HK-2 (cell line): ENCODE measurements at regions not wholly inside any gene's neighbourhood (a gene's known extent, or its start where the extent isn't known, plus 50 kb on each side); places are given as distances from the start of the nearest gene placed in this dataset.

Source experiments
- DNase-seq: peaks from one replicate; pipeline ENCODE4 v3.0.0-alpha.2; 2018; ENCODE audit not compliant: unreplicated experiment

GRCh38 chr12:66044731-66045130 lies 85.8 kb downstream of the LLPH start:
- no peak for DNase-seq

DNA sequence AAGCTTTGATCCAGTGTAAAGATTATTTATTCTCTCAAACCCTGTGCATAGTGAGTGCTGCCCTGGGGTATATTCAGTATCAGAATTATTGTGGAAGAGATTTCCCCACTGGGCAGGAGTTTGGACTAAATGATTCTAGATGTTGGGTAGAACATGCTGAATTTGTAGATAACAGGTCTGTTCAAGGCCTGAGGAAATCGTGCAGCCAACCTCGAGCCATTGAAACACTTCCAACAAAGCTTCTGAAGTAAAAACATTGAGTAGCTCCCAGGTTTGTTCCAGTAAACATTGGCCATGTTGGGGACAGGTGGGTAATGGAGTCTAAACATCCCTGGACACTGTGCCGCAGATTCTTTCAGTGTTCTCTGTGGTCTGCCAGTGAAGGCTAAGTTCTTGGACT lies 87.5 kb downstream of the LLPH start:
- no peak for DNase-seq

DNA sequence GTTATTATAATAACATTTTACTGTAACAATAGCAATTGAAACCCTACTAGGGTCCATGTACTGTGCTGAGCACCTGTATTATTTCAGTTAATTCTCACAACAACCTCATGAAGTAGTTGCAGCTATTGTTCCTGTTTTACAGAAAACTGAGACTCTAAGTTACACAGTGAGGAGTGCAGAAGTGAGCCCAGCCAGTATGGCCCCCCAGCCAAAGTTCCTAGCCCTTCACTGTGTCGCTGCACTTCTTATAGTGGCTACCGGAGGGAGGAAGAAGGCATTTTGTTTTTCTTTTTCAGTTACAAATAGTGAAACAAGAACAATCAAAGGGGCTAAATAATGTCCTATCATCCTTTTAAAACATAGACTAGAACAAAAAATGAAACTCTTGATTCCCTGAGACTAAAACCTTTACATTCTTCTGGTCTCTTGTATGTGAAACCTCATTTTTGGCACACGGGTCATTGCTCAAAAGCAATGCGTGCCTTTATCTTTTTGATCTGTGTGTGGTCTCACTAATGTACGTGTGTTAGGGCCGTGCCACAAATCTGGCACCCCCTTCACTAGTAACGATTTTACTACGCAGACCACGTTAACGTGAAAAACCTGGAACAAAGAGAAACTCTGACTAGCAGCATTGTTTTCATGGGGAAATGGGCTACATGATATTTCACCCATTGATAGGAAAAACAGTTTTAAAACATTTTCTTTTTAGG lies 88.7 kb downstream of the LLPH start:
- no peak for DNase-seq

- peak; percentile 61 for DNase-seq
Observed at GRCh38 chr12:66036317-66036716, 94.2 kb downstream of the LLPH start.

GRCh38 chr12:66035288-66035966 lies 95.1 kb downstream of the LLPH start:
- no peak for DNase-seq

DNA sequence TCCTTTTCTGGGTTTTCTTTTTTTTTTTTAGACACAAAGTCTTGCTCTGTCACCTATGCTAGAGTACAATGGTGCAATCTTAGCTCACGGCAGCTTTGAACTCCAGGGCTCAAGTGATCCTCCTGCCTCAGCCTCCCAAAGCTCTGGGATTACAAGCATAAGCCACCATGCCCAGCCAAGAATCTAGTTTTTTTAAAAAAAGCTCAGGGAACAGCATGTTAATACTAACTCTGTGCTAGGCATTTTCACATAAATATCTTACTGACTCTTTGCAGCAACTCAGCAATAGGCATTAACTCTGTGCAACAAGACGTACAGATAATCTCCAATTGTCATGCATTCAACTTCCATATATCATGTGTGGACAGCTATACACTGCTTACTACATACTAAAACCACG lies 97.4 kb downstream of the LLPH start:
- DNase-seq: no peak

DNA sequence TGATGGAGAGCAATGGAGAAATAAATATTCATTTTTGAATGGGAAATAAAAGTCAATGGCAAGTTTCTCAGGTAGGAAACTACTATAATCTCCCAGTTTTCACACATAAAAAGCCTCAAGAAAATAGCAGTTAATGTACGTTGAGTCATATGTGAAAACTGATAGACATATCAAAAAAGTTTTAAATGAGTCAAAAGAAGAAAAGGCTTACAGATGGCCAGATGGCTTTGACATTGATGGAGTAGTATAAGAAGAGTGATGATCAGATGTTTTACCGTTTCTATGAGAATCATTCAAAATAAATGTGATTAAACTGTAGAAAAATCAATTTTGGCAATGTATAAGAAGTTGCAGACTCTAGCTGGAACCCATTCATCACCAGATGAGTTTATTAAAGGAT lies 97.8 kb downstream of the LLPH start:
- DNase-seq: no peak

DNA sequence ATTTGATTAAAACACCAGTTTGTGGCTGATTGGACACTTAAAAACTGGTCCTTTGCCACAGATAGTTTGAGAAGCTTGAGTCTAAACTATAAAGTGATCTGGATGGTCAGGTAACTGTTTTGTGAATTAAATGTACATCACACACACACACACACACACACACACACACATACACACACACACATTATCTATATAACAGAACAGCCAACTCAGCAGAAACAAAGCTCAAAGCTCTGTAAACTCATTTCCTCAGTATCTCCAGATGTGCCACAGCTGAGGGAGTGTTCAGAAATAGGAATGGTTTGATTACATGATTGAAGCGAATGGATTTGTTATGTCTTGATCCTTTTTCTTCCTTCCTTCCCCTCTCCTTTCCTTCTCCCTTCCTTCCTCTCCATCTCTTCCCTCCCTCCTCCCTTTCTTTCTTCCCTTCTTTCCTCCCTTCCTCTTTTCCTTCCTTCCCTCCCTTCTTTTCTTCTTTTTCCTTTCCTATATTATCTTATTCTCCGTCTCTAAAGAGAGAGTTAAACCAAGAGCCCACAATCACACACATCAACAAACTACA lies 100.3 kb downstream of the LLPH start:
- DNase-seq: no peak

DNA sequence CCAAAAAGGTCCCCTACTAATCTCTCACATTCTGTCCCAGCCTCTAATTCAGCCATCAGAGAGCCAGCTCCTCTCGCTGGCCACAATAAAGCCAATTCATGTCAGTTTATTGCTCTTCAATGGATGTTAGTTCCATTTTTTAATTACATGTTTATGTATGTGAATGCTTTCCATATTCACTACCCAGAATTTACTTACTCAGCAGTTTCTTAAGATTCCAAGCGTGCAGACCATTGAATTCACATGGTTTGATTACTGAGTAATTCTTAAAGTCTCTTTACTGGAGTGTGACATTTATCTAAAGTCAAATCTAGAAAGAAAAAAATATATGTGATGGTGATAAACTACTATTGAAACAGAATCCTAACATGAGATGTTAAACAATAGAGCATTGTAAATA lies 102.2 kb downstream of the LLPH start:
- no peak for DNase-seq

GRCh38 chr12:66025477-66025876 lies 105.1 kb downstream of the LLPH start:
- DNase-seq: no peak

DNA sequence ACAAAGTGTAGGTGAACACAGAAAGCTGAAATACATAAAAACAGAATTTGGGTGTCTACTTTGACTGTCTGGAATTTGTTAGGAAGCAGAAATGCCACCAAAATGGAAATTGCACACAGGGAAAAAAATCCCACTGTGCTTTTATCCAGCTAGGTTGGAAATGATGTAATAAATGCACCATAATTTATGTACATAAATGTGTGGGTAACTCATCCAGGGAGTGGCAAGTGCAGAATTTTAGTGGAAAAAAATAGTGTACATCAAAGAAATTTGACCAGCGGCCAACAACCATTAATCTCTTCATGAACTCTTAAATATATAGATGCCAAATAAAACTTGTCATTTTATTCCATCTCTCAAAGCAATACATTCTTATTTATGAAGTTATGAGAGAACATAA lies 105.6 kb downstream of the LLPH start:
- DNase-seq: no peak

DNA sequence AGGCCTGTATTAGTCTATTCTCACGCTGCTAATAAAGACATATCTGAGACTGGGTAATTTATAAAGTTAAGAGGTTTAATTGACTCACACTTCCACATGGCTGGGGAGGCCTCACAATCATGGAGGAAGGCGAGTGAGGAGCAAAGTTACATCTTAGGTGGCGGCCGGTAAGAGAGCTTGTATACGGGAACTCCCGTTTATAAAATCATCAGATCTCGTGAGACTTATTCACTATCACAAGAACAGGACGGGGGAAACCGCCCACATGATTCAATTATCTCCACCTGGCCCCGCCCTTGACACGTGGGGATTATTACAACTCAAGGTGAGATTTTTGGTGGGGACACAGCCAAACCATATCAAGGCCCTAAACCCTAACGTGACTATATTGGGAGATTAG lies 110.1 kb downstream of the LLPH start:
- no peak for DNase-seq

GRCh38 chr12:66017736-66018135 lies 112.8 kb downstream of the LLPH start:
- DNase-seq: no peak
